Common myeloid progenitor, CD34-positive (primary cell): ENCODE measurements at regions not wholly inside any gene's neighbourhood (a gene's known extent, or its start where the extent isn't known, plus 50 kb on each side); places are given as distances from the start of the nearest gene placed in this dataset.

Experiments used
- CTCF ChIA-PET: fragments of 350-600 bp; sonication (Branson Sonifier 250); formaldehyde crosslinking; loops from one replicate; lab custom pipeline; 2021; ENCODE audit warnings: antibody characterized with exemption; lab: Charles Lee
- POLR2A ChIA-PET: fragments of 350-600 bp; sonication (Branson Sonifier 250); formaldehyde crosslinking; loops from one replicate; lab custom pipeline; 2021; ENCODE audit warnings: antibody characterized with exemption; lab: Charles Lee
- DNase-seq, 3 donors: peaks; one replicate each; pipeline versions ENCODE4 v3.0.0 to v3.0.0-alpha.2; 2013
- H3K27ac ChIP-seq, 2 experiments: 1 replicate in 1 of 2; 2 replicates in 1 of 2; pipeline ENCODE4 v1.7.0; 2013; ENCODE audit warnings: inconsistent platforms in 2 of 2, low read length in 2 of 2, mild to moderate bottlenecking in 2 of 2, low read depth in 1 of 2, moderate library complexity in 1 of 2; ENCODE audit not compliant: severe bottlenecking in 2 of 2, insufficient read depth in 1 of 2, poor library complexity in 1 of 2
- H3K27me3 ChIP-seq, 5 experiments: replicated peaks in 2 of 5; 1 replicate in 3 of 5; 2 replicates in 2 of 5; pipeline versions ENCODE4 v1.6.1 to v1.7.0; 2013; ENCODE audit warnings: low read length in 4 of 5, mild to moderate bottlenecking in 2 of 5, moderate library complexity in 2 of 5, inconsistent platforms in 1 of 5; ENCODE audit not compliant: insufficient read depth in 5 of 5, control insufficient read depth in 4 of 5
- H3K36me3 ChIP-seq, 4 experiments: 1 replicate in 2 of 4; 2 replicates in 2 of 4; pipeline versions ENCODE4 v1.6.1 to v1.7.0; 2013; ENCODE audit warnings: low read length in 3 of 4, control low read depth in 1 of 4, mild to moderate bottlenecking in 1 of 4; ENCODE audit not compliant: control insufficient read depth in 4 of 4, insufficient read depth in 4 of 4
- H3K4me1 ChIP-seq, 4 experiments: 1 replicate in 3 of 4; 2 replicates in 1 of 4; pipeline versions ENCODE4 v1.6.1 to v1.7.1; 2013; ENCODE audit warnings: low read length in 3 of 4, mild to moderate bottlenecking in 3 of 4, control low read depth in 1 of 4, inconsistent platforms in 1 of 4, moderate library complexity in 1 of 4; ENCODE audit not compliant: control insufficient read depth in 4 of 4, insufficient read depth in 4 of 4; ENCODE audit errors: control extremely low read depth in 1 of 4
- H3K4me3 ChIP-seq, 7 experiments: 1 replicate in 4 of 7; 2 replicates in 3 of 7; pipeline versions ENCODE4 v1.5.1 to v1.7.0; 2013; ENCODE audit warnings: mild to moderate bottlenecking in 7 of 7, low read length in 6 of 7, moderate library complexity in 6 of 7, inconsistent platforms in 2 of 7, low read depth in 2 of 7, control low read depth in 1 of 7; ENCODE audit not compliant: insufficient read depth in 4 of 7, control insufficient read depth in 1 of 7; ENCODE audit errors: extremely low read depth in 1 of 7
- H3K9me3 ChIP-seq, 5 experiments: 1 replicate in 4 of 5; 2 replicates in 1 of 5; pipeline versions ENCODE4 v1.6.1 to v1.7.1; 2013; ENCODE audit warnings: low read length in 4 of 5, mild to moderate bottlenecking in 2 of 5, inconsistent platforms in 1 of 5, low read depth in 1 of 5, moderate library complexity in 1 of 5; ENCODE audit not compliant: control insufficient read depth in 4 of 5, insufficient read depth in 2 of 5; ENCODE audit errors: control extremely low read depth in 1 of 5
- WGBS: methylation state at CpG from one replicate; pipeline ENCODE4 v1.1.5; 2013; ENCODE audit not compliant: insufficient coverage; 5-methylcytosine and 5-hydroxymethylcytosine counted together

GRCh38 chrX:137227151-137227550, 193.4 kb upstream of the GPR101 start:
- 71% methylated on average over 1 of the region's 2 CpGs for WGBS
- Histone ChIP-seq H3K4me3 (no peak overlapping the region), H3K27me3 (no peaks in the 10 kb centered on the region), H3K27ac (no peak overlapping the region), H3K9me3 (peaks cover 0 to 1% (median 0%) of the 10 kb centered on the region in 5 experiments), H3K4me1 (no peaks in the 10 kb centered on the region), H3K36me3 (no peaks in the 10 kb centered on the region)
- no peak for DNase-seq
- CTCF ChIA-PET: no interaction called here
- POLR2A ChIA-PET: no interaction called here

GRCh38 chrX:137215467-137215866, 181.7 kb upstream of the GPR101 start:
- DNase-seq: no peak
- Histone ChIP-seq H3K4me1 (no peaks in the 10 kb centered on the region), H3K27ac (no peak overlapping the region), H3K9me3 (no peaks in the 10 kb centered on the region), H3K4me3 (no peak overlapping the region), H3K27me3 (no peaks in the 10 kb centered on the region), H3K36me3 (no peaks in the 10 kb centered on the region)
- CTCF ChIA-PET: no interaction called here
- WGBS: no CpG with 5 or more reads among the region's 1 CpG
- POLR2A ChIA-PET: no interaction called here

GRCh38 chrX:137212078-137212632, 178.4 kb upstream of the GPR101 start:
- Histone ChIP-seq H3K27ac (no peak overlapping the region), H3K36me3 (no peaks in the 10 kb centered on the region), H3K4me1 (no peaks in the 10 kb centered on the region), H3K27me3 (peaks cover 0 to 2% (median 0%) of the 10 kb centered on the region in 5 experiments), H3K4me3 (no peak overlapping the region), H3K9me3 (no peaks in the 10 kb centered on the region)
- WGBS: 83% methylated on average over 2 of the region's 4 CpGs
- ChIA-PET CTCF (no interaction called here), POLR2A (no interaction called here)
- DNase-seq: no peak

GRCh38 chrX:137198040-137198439, 164.2 kb upstream of the GPR101 start:
- no peaks in the 10 kb centered on the region for H3K36me3 ChIP-seq
- DNase-seq: no peak
- H3K27me3 ChIP-seq: peaks cover 0 to 11% (median 6%) of the 10 kb centered on the region in 5 experiments
- H3K27ac ChIP-seq: no peak overlapping the region
- H3K4me1 ChIP-seq: no peaks in the 10 kb centered on the region
- H3K9me3 ChIP-seq: no peaks in the 10 kb centered on the region
- ChIA-PET CTCF (no interaction called here), POLR2A (no interaction called here)
- no peak overlapping the region for H3K4me3 ChIP-seq
- 68% methylated on average over 4 of the region's 4 CpGs for WGBS

GRCh38 chrX:137195991-137196390, 162.2 kb upstream of the GPR101 start:
- DNase-seq: no peak
- ChIA-PET CTCF (no interaction called here), POLR2A (no interaction called here)
- Histone ChIP-seq H3K27ac (no peak overlapping the region), H3K36me3 (no peaks in the 10 kb centered on the region), H3K9me3 (no peaks in the 10 kb centered on the region), H3K4me1 (no peaks in the 10 kb centered on the region), H3K4me3 (no peak overlapping the region), H3K27me3 (peaks cover 0 to 11% (median 6%) of the 10 kb centered on the region in 5 experiments)
- WGBS: no CpG with 5 or more reads among the region's 2 CpGs

- Histone ChIP-seq H3K9me3 (no peaks in the 10 kb centered on the region), H3K27me3 (peaks cover 0 to 11% (median 6%) of the 10 kb centered on the region in 5 experiments), H3K4me3 (no peak overlapping the region), H3K36me3 (no peaks in the 10 kb centered on the region), H3K27ac (no peak overlapping the region), H3K4me1 (no peaks in the 10 kb centered on the region)
- POLR2A ChIA-PET: no interaction called here
- CTCF ChIA-PET: no interaction called here
- DNase-seq: no peak
- WGBS: 67% methylated on average over 1 of the region's 2 CpGs
These were observed 161.5 kb upstream of the GPR101 start for GRCh38 chrX:137195296-137195695.

GRCh38 chrX:137194164-137194563, 160.4 kb upstream of the GPR101 start:
- WGBS: 9% methylated on average over 3 of the region's 4 CpGs
- Histone ChIP-seq H3K27ac (no peak overlapping the region), H3K4me3 (no peak overlapping the region), H3K4me1 (no peaks in the 10 kb centered on the region), H3K9me3 (peaks cover 0 to 3% (median 0%) of the 10 kb centered on the region in 5 experiments), H3K36me3 (no peaks in the 10 kb centered on the region), H3K27me3 (peaks cover 0 to 11% (median 6%) of the 10 kb centered on the region in 5 experiments)
- DNase-seq: peak; percentile 26 to 49 (median 26)
- ChIA-PET POLR2A (no interaction called here), CTCF (interaction anchor here (1.0 to 1.5 kb wide), 3 partner anchors 21 to 585 kb away, joined by 3 to 4 read pairs (median 4); no protein-coding TSS in a partner anchor)
